ENCODE measurements at regions not wholly inside any gene's neighbourhood (a gene's known extent, or its start where the extent isn't known, plus 50 kb on each side); places are given as distances from the start of the nearest gene placed in this dataset.

DNA sequence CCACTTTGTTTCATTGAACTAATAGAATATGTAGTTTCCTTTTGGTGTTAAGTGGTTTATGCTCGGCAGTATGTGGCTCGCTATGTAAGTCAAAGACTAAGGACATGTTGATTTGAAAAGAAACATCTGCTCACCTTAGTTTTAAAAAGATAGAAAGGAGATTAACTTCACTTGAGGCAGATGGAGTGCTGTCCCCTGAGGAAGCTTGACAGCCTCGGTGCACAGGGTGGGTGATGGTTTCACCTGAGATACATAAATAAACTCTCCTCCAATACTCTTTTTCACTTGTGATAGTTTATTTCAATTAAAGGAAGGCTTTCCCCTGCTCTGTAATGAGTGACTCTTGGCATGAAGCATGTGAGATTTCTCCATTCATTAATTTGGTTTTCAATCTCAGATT, 70.8 kb upstream of the FMN2 start:
- H3K4me3 ChIP-seq (ENCODE audit: low read length): no peak overlapping the region
- TF ChIP-seq EZH2 (IDR thresholded peaks at IDR 0.05; ENCODE audit: low read length, unreplicated experiment) (no peak), EZH2phosphoT487 (IDR thresholded peaks at IDR 0.05; ENCODE audit: borderline replicate concordance, low read length) (no peak), CTCF (conservative IDR thresholded peaks at IDR 0.05; ENCODE audit: low read depth, low read length) (no peak)
- no peak overlapping the region for H2AFZ ChIP-seq (ENCODE audit: low read length)
- ChIA-PET POLR2A (ENCODE audit: unreplicated experiment) (no interaction called here), CTCF (no interaction called here)
- no peak overlapping the region for H3K27ac ChIP-seq (ENCODE audit: low read length)
- no peaks in the 10 kb centered on the region for H3F3A ChIP-seq (ENCODE audit: low read length, unreplicated experiment)
- H4K20me1 ChIP-seq (ENCODE audit: low read length): no peaks in the 10 kb centered on the region
- H3K36me3 ChIP-seq (ENCODE audit: low read depth, low read length): 0 out of 2 replicates have a peak, but pooled peaks cover 4% of the 10 kb centered on the region
- no peak overlapping the region for H3K4me2 ChIP-seq (ENCODE audit: low read length)
- intact Hi-C loops (cut with micrococcal nuclease): loop anchor here (5.0 kb wide), 1 partner anchor 671 kb away; no protein-coding TSS in a partner anchor
- H3K9ac ChIP-seq (ENCODE audit: low read length): no peak overlapping the region
- no peaks in the 10 kb centered on the region for H3K9me2 ChIP-seq (replicated peaks; ENCODE audit: low read length)
- no peaks in the 10 kb centered on the region for H3K79me2 ChIP-seq (ENCODE audit: low read length)
- H3K27me3 ChIP-seq (ENCODE audit: low read length): no peaks in the 10 kb centered on the region
- H3K4me1 ChIP-seq (ENCODE audit: insufficient read depth, low read length): no peaks in the 10 kb centered on the region
- H3K9me3 ChIP-seq (ENCODE audit: low read length): peaks cover 12% of the 10 kb centered on the region
- DNase-seq: no peak
- no TSS peak for BruUV-seq (replicated peaks)
- ATAC-seq: no peak

DNA sequence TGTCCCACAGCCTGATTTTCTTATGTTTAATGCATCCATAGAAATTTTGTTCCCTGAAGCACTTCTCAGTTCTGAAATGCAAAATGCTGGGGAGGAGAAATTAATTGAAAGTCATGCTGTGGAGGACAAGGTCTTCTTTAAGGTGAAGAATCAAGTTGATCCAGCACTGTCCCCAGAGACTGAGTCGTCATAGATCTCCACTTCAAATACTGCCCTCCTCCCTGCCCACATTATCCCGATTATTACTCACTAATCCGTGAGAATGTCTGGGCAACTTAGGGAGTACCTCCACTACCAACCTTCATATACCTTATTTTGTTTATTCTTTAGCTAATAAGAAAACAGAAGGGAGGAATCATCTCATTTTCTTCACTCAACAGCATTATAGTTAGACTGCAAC, 70.0 kb upstream of the FMN2 start:
- no peak overlapping the region for H3K9ac ChIP-seq (ENCODE audit: low read length)
- no peak for DNase-seq

More for the DNA sequence above, 70.0 kb upstream of the FMN2 start:
- Histone ChIP-seq H3F3A (ENCODE audit: low read length, unreplicated experiment) (no peaks in the 10 kb centered on the region), H3K36me3 (ENCODE audit: low read depth, low read length) (0 out of 2 replicates have a peak, but pooled peaks cover 4% of the 10 kb centered on the region), H3K4me1 (ENCODE audit: insufficient read depth, low read length) (no peaks in the 10 kb centered on the region), H2AFZ (ENCODE audit: low read length) (no peak overlapping the region), H3K79me2 (ENCODE audit: low read length) (no peaks in the 10 kb centered on the region), H3K27ac (ENCODE audit: low read length) (no peak overlapping the region), H4K20me1 (ENCODE audit: low read length) (no peaks in the 10 kb centered on the region), H3K4me2 (ENCODE audit: low read length) (no peak overlapping the region), H3K27me3 (ENCODE audit: low read length) (no peaks in the 10 kb centered on the region), H3K9me2 (replicated peaks; ENCODE audit: low read length) (no peaks in the 10 kb centered on the region), H3K4me3 (ENCODE audit: low read length) (no peak overlapping the region), H3K9me3 (ENCODE audit: low read length) (peaks cover 12% of the 10 kb centered on the region)
- TF ChIP-seq EZH2phosphoT487 (IDR thresholded peaks at IDR 0.05; ENCODE audit: borderline replicate concordance, low read length): no peak
- no peak for TF ChIP-seq EZH2 (IDR thresholded peaks at IDR 0.05; ENCODE audit: low read length, unreplicated experiment)
- no peak for TF ChIP-seq CTCF (conservative IDR thresholded peaks at IDR 0.05; ENCODE audit: low read depth, low read length)
- CTCF ChIA-PET: no interaction called here
- no peak for ATAC-seq
- intact Hi-C loops (cut with micrococcal nuclease): loop anchor here (5.0 kb wide), 1 partner anchor 671 kb away; no protein-coding TSS in a partner anchor
- POLR2A ChIA-PET (ENCODE audit: unreplicated experiment): no interaction called here
- BruUV-seq (replicated peaks): no TSS peak

Data from PC-3 (cell line).